Cardiac fibroblast (primary cell): ENCODE measurements at regions not wholly inside any gene's neighbourhood (a gene's known extent, or its start where the extent isn't known, plus 50 kb on each side); places are given as distances from the start of the nearest gene placed in this dataset.

Experiments used
- DNase-seq, 2 donors: peaks; one replicate each; pipeline versions ENCODE4 v3.0.0 to v3.0.0-alpha.2; 2010; ENCODE audit warnings: low read depth in 2 of 2
- H3K4me3 ChIP-seq, 2 donors: replicated peaks in 1 of 2; 1 replicate in 1 of 2; 2 replicates in 1 of 2; pipeline ENCODE4 v1.5.1; 2011; ENCODE audit warnings: low read depth in 2 of 2, low read length in 2 of 2, mild to moderate bottlenecking in 2 of 2, moderate library complexity in 1 of 2
- TF ChIP-seq, protein P1 (sequence below): IDR thresholded peaks from one replicate; pipeline ENCODE4 v1.5.1; 2011; ENCODE audit warnings: low read depth, mild to moderate bottlenecking, low read length, inconsistent platforms

GRCh38 chr3:116842254-116842957 lies 132.8 kb downstream of the TUSC7 start:
- no peak for DNase-seq
- TF ChIP-seq, protein P1, sequence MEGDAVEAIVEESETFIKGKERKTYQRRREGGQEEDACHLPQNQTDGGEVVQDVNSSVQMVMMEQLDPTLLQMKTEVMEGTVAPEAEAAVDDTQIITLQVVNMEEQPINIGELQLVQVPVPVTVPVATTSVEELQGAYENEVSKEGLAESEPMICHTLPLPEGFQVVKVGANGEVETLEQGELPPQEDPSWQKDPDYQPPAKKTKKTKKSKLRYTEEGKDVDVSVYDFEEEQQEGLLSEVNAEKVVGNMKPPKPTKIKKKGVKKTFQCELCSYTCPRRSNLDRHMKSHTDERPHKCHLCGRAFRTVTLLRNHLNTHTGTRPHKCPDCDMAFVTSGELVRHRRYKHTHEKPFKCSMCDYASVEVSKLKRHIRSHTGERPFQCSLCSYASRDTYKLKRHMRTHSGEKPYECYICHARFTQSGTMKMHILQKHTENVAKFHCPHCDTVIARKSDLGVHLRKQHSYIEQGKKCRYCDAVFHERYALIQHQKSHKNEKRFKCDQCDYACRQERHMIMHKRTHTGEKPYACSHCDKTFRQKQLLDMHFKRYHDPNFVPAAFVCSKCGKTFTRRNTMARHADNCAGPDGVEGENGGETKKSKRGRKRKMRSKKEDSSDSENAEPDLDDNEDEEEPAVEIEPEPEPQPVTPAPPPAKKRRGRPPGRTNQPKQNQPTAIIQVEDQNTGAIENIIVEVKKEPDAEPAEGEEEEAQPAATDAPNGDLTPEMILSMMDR: no peak

GRCh38 chr3:116848248-116848829 lies 138.8 kb downstream of the TUSC7 start:
- TF ChIP-seq, protein P1: no peak
- no peak for DNase-seq
- no peak overlapping the region for H3K4me3 ChIP-seq

More at GRCh38 chr3:116842254-116842957, 132.8 kb downstream of the TUSC7 start:
- no peak overlapping the region for H3K4me3 ChIP-seq

GRCh38 chr3:116849261-116849688 lies 139.7 kb downstream of the TUSC7 start:
- no peak for DNase-seq
- TF ChIP-seq, protein P1: no peak
- H3K4me3 ChIP-seq: no peak overlapping the region

DNA sequence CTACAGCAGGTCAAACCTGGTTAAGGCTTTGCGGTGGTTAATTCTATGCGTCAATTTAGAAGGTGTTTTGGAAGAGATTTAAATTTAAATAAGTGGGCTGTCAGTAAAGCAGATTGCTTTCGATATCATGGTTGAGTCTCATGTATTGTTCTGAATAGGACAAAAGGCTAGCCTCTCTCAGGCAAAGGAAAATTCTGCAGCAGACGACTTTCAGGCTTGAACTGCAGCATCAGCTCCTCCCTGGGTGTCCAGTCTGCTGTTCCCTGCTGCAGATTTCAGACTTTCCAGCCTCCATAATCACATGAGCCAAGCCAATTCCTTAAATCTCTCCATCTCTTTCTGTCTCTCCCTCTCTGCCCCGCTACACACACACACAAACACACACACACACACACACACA lies 143.2 kb downstream of the TUSC7 start:
- no peak for DNase-seq
- TF ChIP-seq, protein P1: no peak
- H3K4me3 ChIP-seq: no peak overlapping the region

- TF ChIP-seq, protein P1: no peak
- DNase-seq: no peak
Observed at GRCh38 chr3:116863270-116863770, 153.7 kb downstream of the TUSC7 start.

DNA sequence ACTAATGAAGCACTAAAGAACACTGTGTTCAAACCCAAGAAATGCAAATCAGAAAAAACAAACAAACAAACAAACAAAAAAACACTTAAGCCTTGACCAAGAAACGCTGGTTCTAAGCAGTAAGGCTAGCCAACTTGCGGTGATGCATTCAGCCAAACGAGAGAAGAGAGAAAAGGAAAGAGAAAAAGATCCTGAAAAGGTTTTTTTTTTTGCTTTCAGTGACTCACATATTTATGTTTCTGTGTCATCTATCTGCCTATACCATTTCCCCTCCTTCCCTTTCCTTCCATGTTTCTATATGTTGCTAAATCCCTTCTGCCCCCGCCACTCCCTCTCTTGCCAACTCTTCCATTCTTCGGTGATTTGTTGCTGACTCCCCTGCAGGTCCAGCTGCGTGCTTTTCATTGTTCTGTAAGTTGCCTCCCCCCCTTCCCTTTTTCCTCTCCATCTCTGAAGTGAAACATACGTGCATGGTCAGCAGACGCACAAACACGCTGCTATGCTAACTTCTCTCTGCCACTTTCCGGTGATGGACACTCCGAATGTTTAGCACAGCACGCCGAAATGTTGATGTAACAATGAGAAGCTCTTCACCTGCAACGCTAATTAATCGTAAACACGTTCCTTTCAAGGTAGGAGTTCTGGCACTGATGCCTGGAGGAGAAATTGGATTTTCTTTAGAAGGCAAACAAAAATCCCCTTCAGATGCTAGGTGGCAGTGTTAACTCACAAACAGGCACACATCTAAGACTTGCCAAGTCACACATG lies 154.4 kb downstream of the TUSC7 start:
- peak; percentile 57 to 73 for DNase-seq
- H3K4me3 ChIP-seq: peak overlapping the region in 1 of 2 donors; percentile 46
- TF ChIP-seq, protein P1: peak; percentile 42

More at GRCh38 chr3:116863270-116863770, 153.7 kb downstream of the TUSC7 start:
- no peak overlapping the region for H3K4me3 ChIP-seq
